ENCODE measurements at regions not wholly inside any gene's neighbourhood (a gene's known extent, or its start where the extent isn't known, plus 50 kb on each side); places are given as distances from the start of the nearest gene placed in this dataset.

DNA sequence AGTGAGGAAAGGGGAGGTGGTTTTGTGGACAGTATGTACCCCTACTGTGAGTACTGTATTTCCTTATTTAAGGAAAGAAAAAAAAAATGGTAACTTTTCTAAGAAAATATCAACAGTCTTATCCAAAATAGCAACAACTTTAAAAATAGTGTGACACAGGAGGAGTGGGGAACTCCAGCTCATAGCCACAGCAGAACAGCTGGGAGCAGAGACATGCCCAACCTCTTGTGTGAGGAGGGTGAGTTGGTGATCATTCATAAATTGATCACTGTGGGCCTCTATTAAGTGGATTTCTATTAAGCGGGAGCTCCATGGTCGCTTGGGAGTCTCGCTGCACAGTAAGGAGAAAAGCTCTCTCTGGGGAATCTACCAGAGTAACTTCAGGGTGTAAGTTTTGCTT is 158.8 kb upstream of the DUSP10 start:
- WGBS (ENCODE audit: low lambda C conversion rate) = 84% methylated on average over 3 of the region's 3 CpGs
- peaks cover 3% of the 10 kb centered on the region for H3F3A ChIP-seq (replicated peaks; ENCODE audit: insufficient read depth)
- CTCF ChIA-PET = no interaction called here
- H3K4me3 ChIP-seq (ENCODE audit: low read depth in 2 of 2, low read length in 1 of 2) = no peak overlapping the region
- TF ChIP-seq, protein P1, sequence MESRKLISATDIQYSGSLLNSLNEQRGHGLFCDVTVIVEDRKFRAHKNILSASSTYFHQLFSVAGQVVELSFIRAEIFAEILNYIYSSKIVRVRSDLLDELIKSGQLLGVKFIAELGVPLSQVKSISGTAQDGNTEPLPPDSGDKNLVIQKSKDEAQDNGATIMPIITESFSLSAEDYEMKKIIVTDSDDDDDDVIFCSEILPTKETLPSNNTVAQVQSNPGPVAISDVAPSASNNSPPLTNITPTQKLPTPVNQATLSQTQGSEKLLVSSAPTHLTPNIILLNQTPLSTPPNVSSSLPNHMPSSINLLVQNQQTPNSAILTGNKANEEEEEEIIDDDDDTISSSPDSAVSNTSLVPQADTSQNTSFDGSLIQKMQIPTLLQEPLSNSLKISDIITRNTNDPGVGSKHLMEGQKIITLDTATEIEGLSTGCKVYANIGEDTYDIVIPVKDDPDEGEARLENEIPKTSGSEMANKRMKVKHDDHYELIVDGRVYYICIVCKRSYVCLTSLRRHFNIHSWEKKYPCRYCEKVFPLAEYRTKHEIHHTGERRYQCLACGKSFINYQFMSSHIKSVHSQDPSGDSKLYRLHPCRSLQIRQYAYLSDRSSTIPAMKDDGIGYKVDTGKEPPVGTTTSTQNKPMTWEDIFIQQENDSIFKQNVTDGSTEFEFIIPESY (IDR thresholded peaks at IDR 0.05; ENCODE audit: borderline replicate concordance, low read depth) = no peak
- no peak for TF ChIP-seq FOXM1 (IDR thresholded peaks at IDR 0.05; ENCODE audit: low read depth)
- no peak for TF ChIP-seq SIN3A (IDR thresholded peaks at IDR 0.05; ENCODE audit: borderline replicate concordance, low read depth, low read length)
- no peak for TF ChIP-seq NRF1 (IDR thresholded peaks at IDR 0.05; ENCODE audit: low read depth, low read length)
- no peak for TF ChIP-seq POLR2AphosphoS5 (IDR thresholded peaks at IDR 0.05; ENCODE audit: low read depth, low read length)
- no peak for TF ChIP-seq MEF2A (IDR thresholded peaks at IDR 0.05; ENCODE audit: borderline replicate concordance, low read depth)
- TF ChIP-seq, protein P2, sequence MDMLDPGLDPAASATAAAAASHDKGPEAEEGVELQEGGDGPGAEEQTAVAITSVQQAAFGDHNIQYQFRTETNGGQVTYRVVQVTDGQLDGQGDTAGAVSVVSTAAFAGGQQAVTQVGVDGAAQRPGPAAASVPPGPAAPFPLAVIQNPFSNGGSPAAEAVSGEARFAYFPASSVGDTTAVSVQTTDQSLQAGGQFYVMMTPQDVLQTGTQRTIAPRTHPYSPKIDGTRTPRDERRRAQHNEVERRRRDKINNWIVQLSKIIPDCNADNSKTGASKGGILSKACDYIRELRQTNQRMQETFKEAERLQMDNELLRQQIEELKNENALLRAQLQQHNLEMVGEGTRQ (IDR thresholded peaks at IDR 0.05; ENCODE audit: borderline replicate concordance, low read depth, low read length) = no peak
- no peak for TF ChIP-seq EZH2phosphoT487 (IDR thresholded peaks at IDR 0.05; ENCODE audit: borderline replicate concordance, low read depth)
- no peak for TF ChIP-seq RFX5 (IDR thresholded peaks at IDR 0.05; ENCODE audit: low read length)
- TF ChIP-seq, protein P3, sequence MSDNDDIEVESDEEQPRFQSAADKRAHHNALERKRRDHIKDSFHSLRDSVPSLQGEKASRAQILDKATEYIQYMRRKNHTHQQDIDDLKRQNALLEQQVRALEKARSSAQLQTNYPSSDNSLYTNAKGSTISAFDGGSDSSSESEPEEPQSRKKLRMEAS (IDR thresholded peaks at IDR 0.05; ENCODE audit: low read depth) = no peak
- TF ChIP-seq, protein P4, sequence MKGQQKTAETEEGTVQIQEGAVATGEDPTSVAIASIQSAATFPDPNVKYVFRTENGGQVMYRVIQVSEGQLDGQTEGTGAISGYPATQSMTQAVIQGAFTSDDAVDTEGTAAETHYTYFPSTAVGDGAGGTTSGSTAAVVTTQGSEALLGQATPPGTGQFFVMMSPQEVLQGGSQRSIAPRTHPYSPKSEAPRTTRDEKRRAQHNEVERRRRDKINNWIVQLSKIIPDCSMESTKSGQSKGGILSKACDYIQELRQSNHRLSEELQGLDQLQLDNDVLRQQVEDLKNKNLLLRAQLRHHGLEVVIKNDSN (IDR thresholded peaks at IDR 0.05; ENCODE audit: borderline replicate concordance, low read depth) = no peak
- no peaks in the 10 kb centered on the region for H3K27me3 ChIP-seq (ENCODE audit: insufficient read depth)
- H4K20me1 ChIP-seq (ENCODE audit: insufficient read depth) = no peaks in the 10 kb centered on the region
- peaks cover 0 to 11% of the 10 kb centered on the region in 2 experiments; a peak in 2 of 4 replicates for H3K4me1 ChIP-seq (ENCODE audit: control insufficient read depth in 1 of 2, insufficient read depth in 2 of 2, low read depth in 1 of 2, low read length in 1 of 2)
- H3K9me3 ChIP-seq = no peaks in the 10 kb centered on the region
- no peak for DNase-seq
- no peak overlapping the region for H3K4me2 ChIP-seq
- no peaks in the 10 kb centered on the region for H3K36me3 ChIP-seq (replicated peaks in 1 of 2; ENCODE audit: control insufficient read depth in 1 of 2, insufficient read depth in 2 of 2, low read length in 1 of 2)
- no peaks in the 10 kb centered on the region for H3K79me2 ChIP-seq (ENCODE audit: insufficient read depth)
- POLR2A ChIA-PET = no interaction called here
- no peaks in the 10 kb centered on the region for H3K9me2 ChIP-seq
- H3K9ac ChIP-seq = no peak overlapping the region
- H3K27ac ChIP-seq (ENCODE audit: low read depth in 2 of 2, low read length in 1 of 2) = no peak overlapping the region
- H2AFZ ChIP-seq (ENCODE audit: low read depth) = no peak overlapping the region

DNA sequence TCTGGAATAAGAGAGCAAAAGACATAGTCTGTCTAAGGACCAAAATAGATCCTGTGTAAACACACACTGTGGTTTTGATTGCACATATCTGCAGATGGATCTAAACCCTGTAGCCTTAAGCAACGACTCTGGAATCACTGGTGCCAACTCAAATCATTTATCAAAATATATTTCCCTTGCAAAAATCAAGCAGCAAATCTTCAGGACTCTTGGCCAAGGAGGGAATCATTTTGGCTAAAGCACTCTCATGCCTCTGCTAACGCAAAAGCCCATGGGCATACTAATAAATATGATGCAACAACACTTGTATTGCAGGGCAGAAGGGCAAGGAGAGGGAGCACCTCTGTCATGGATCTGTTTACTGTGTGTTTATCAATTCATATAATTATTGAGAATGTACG is 155.4 kb upstream of the DUSP10 start:
- H3F3A ChIP-seq (replicated peaks; ENCODE audit: insufficient read depth) = peaks cover 3% of the 10 kb centered on the region
- H3K9me2 ChIP-seq = no peaks in the 10 kb centered on the region
- H3K4me1 ChIP-seq (ENCODE audit: control insufficient read depth in 1 of 2, insufficient read depth in 2 of 2, low read depth in 1 of 2, low read length in 1 of 2) = peaks cover 0 to 11% of the 10 kb centered on the region in 2 experiments; a peak in 2 of 4 replicates
- H3K9me3 ChIP-seq = peaks cover 7% of the 10 kb centered on the region; the same call in 1 of the 2 replicates
- 17% methylated on average over 3 of the region's 3 CpGs for WGBS (ENCODE audit: low lambda C conversion rate)
- DNase-seq = peak; percentile 57
- no peak overlapping the region for H3K4me3 ChIP-seq (ENCODE audit: low read depth in 2 of 2, low read length in 1 of 2)
- H3K9ac ChIP-seq = no peak overlapping the region
- CTCF ChIA-PET = no interaction called here
- POLR2A ChIA-PET = no interaction called here
- H3K27me3 ChIP-seq (ENCODE audit: insufficient read depth) = no peaks in the 10 kb centered on the region
- no peak overlapping the region for H2AFZ ChIP-seq (ENCODE audit: low read depth)
- H3K36me3 ChIP-seq (replicated peaks in 1 of 2; ENCODE audit: control insufficient read depth in 1 of 2, insufficient read depth in 2 of 2, low read length in 1 of 2) = no peaks in the 10 kb centered on the region
- peak overlapping the region; percentile 39 to 46; a peak in 2 of 4 replicates for H3K27ac ChIP-seq (ENCODE audit: low read depth in 2 of 2, low read length in 1 of 2)
- peak overlapping the region; percentile 46; the same call in 1 of the 2 replicates for H3K4me2 ChIP-seq
- H4K20me1 ChIP-seq (ENCODE audit: insufficient read depth) = no peaks in the 10 kb centered on the region
- H3K79me2 ChIP-seq (ENCODE audit: insufficient read depth) = no peaks in the 10 kb centered on the region
- TF ChIP-seq NRF1 (IDR thresholded peaks at IDR 0.05; ENCODE audit: low read depth, low read length) (no peak), SIN3A (IDR thresholded peaks at IDR 0.05; ENCODE audit: borderline replicate concordance, low read depth, low read length) (no peak), FOXJ3 (CRISPR knock-in tag; IDR thresholded peaks at IDR 0.05) (peak; percentile 98), CHD2 (IDR thresholded peaks at IDR 0.05; ENCODE audit: low read length, partially characterized antibody) (peak; percentile 81), RXRA (IDR thresholded peaks at IDR 0.05; ENCODE audit: borderline replicate concordance, low read depth) (peak; percentile 14; the same call in 1 of the 2 replicates), FOSL2 (IDR thresholded peaks at IDR 0.05; ENCODE audit: borderline replicate concordance, low read depth) (no peak), GATA2 (CRISPR knock-in tag; IDR thresholded peaks at IDR 0.05) (peak; percentile 97), GABPA (IDR thresholded peaks at IDR 0.05; ENCODE audit: low read depth) (no peak), TCF12 (IDR thresholded peaks at IDR 0.05) (peak; percentile 95), SMC3 (IDR thresholded peaks at IDR 0.05; ENCODE audit: low read depth, low read length) (0 out of 2 replicates have a peak, but pooled peaks have one; percentile 8), JUND (IDR thresholded peaks at IDR 0.05) (peak; percentile 67), POLR2AphosphoS5 (IDR thresholded peaks at IDR 0.05; ENCODE audit: low read depth, low read length) (peak; percentile 74), TEAD4 (IDR thresholded peaks at IDR 0.05; ENCODE audit: borderline replicate concordance, insufficient read depth) (peak; percentile 52; the same call in 1 of the 2 replicates)
- TF ChIP-seq, protein P3 (IDR thresholded peaks at IDR 0.05; ENCODE audit: low read depth) = no peak
- TF ChIP-seq, protein P4 (IDR thresholded peaks at IDR 0.05; ENCODE audit: borderline replicate concordance, low read depth) = no peak
